SK-N-SH (cell line): ENCODE measurements at regions not wholly inside any gene's neighbourhood (a gene's known extent, or its start where the extent isn't known, plus 50 kb on each side); places are given as distances from the start of the nearest gene placed in this dataset.
"Not testable (repeated sequence)": the region's sequence is repeated elsewhere in the genome, so short reads cannot be mapped to it uniquely, and the experiment has no call there.

Experiments
- CTCF ChIA-PET: fragments of 300-600, 350-600 bp; formaldehyde crosslinking; extraction: SDS; loops from one replicate; lab custom pipeline; 2021; lab: Yijun Ruan, JAX
- POLR2A ChIA-PET: fragments of 350-600 bp; sonication (Branson Sonifier 250); formaldehyde crosslinking; extraction: SDS; loops from one replicate; lab custom pipeline; 2020; ENCODE audit warnings: antibody characterized with exemption, inconsistent platforms; lab: Yijun Ruan, JAX
- DNase-seq: peaks from one replicate; pipeline ENCODE4 v3.0.0; 2012
- H2AFZ ChIP-seq: fragments of 200-600 bp; sonication (generic); 2 replicates; pipeline ENCODE4 v1.8.1; 2016; ENCODE audit warnings: antibody characterized with exemption, mild to moderate bottlenecking, low read depth
- H3F3A ChIP-seq: fragments of 200-600 bp; sonication (generic); replicated peaks from 2 replicates; pipeline ENCODE3; 2016; ENCODE audit warnings: antibody characterized with exemption, mild to moderate bottlenecking; ENCODE audit not compliant: insufficient read depth
- H3K27ac ChIP-seq, 2 experiments: fragments of 200-500 bp in 1 of 2; fragments of 200-600 bp in 1 of 2; sonication (Bioruptor generic) in 1 of 2; sonication (generic), shearing (Covaris generic) in 1 of 2; 2 replicates each; pipeline versions ENCODE4 v1.5.1 to v1.6.1; 2014 to 2016; ENCODE audit warnings: low read depth in 2 of 2, inconsistent platforms in 1 of 2, low read length in 1 of 2, mild to moderate bottlenecking in 1 of 2, mixed read lengths in 1 of 2
- H3K27me3 ChIP-seq: fragments of 200-600 bp; sonication (generic), shearing (Covaris generic); 2 replicates; pipeline ENCODE4 v1.6.1; 2016; ENCODE audit warnings: mixed run types; ENCODE audit not compliant: insufficient read depth
- H3K36me3 ChIP-seq, 2 experiments: fragments of 200-500 bp in 1 of 2; fragments of 200-600 bp in 1 of 2; sonication (Bioruptor generic) in 1 of 2; sonication (generic) in 1 of 2; replicated peaks in 1 of 2; 2 replicates each; pipeline versions ENCODE3 to v1.5.1; 2014 to 2016; ENCODE audit warnings: low read length in 1 of 2, mild to moderate bottlenecking in 1 of 2; ENCODE audit not compliant: insufficient read depth in 2 of 2, control insufficient read depth in 1 of 2
- H3K4me1 ChIP-seq, 2 experiments: fragments of 200-500 bp in 1 of 2; fragments of 200-600 bp in 1 of 2; sonication (Bioruptor generic) in 1 of 2; sonication (generic), shearing (Covaris generic) in 1 of 2; 2 replicates each; pipeline versions ENCODE4 v1.5.1 to v1.6.1; 2014 to 2016; ENCODE audit warnings: low read depth in 1 of 2, low read length in 1 of 2, mixed run types in 1 of 2; ENCODE audit not compliant: insufficient read depth in 2 of 2, control insufficient read depth in 1 of 2
- H3K4me2 ChIP-seq: fragments of 200-600 bp; sonication (generic), shearing (Covaris generic); 2 replicates; pipeline ENCODE4 v1.6.1; 2017; ENCODE audit warnings: mixed run types
- H3K4me3 ChIP-seq, 2 experiments: fragments of 200-500 bp in 1 of 2; fragments of 200-600 bp in 1 of 2; sonication (Bioruptor generic) in 1 of 2; sonication (generic), shearing (Covaris generic) in 1 of 2; 2 replicates each; pipeline versions ENCODE4 v1.5.1 to v1.8.1; 2014 to 2016; ENCODE audit warnings: low read depth in 2 of 2, inconsistent platforms in 1 of 2, low read length in 1 of 2, mild to moderate bottlenecking in 1 of 2, mixed read lengths in 1 of 2, moderate library complexity in 1 of 2
- H3K79me2 ChIP-seq: fragments of 200-600 bp; sonication (generic); 2 replicates; pipeline ENCODE4 v1.8.1; 2017; ENCODE audit warnings: mild to moderate bottlenecking; ENCODE audit not compliant: insufficient read depth
- H3K9ac ChIP-seq: fragments of 200-600 bp; sonication (generic); 2 replicates; pipeline ENCODE4 v1.6.1; 2017; ENCODE audit warnings: mixed run types
- H3K9me2 ChIP-seq: fragments of 200-600 bp; sonication (generic); 2 replicates; pipeline ENCODE4 v1.6.1; 2017; ENCODE audit warnings: mixed run types
- H3K9me3 ChIP-seq: fragments of 200-600 bp; sonication (generic); 2 replicates; pipeline ENCODE4 v1.6.1; 2017; ENCODE audit warnings: mixed run types, mild to moderate bottlenecking, moderate library complexity
- H4K20me1 ChIP-seq: fragments of 200-600 bp; sonication (generic); 2 replicates; pipeline ENCODE4 v1.6.1; 2017; ENCODE audit warnings: mild to moderate bottlenecking, mixed run types; ENCODE audit not compliant: insufficient read depth
- CHD2 ChIP-seq: fragments of 150-350 bp; IDR thresholded peaks from 2 replicates; pipeline ENCODE4 v1.6.1; 2018; ENCODE audit warnings: low read length; ENCODE audit not compliant: partially characterized antibody
- CTCF ChIP-seq: fragments of 200-600 bp; sonication (generic); IDR thresholded peaks from 2 replicates; pipeline ENCODE4 v1.6.1; 2017; ENCODE audit warnings: antibody characterized with exemption, mild to moderate bottlenecking, moderate library complexity
- EP300 ChIP-seq, 2 experiments: IDR thresholded peaks; 2 replicates each; pipeline versions ENCODE4 v1.4.0 to v1.6.1; 2012; ENCODE audit warnings: borderline replicate concordance in 1 of 2, low read depth in 1 of 2, low read length in 1 of 2
- EZH2phosphoT487 ChIP-seq: fragments of 200-600 bp; sonication (generic); IDR thresholded peaks from 2 replicates; pipeline ENCODE4 v1.6.1; 2017; ENCODE audit warnings: low read depth, mixed run types, mild to moderate bottlenecking, antibody characterized with exemption, moderate library complexity, borderline replicate concordance
- FOSL2 ChIP-seq: IDR thresholded peaks from 2 replicates; pipeline ENCODE4 v1.4.0; 2012; ENCODE audit warnings: low read depth, mild to moderate bottlenecking, moderate library complexity, borderline replicate concordance
- JUND ChIP-seq: IDR thresholded peaks from 2 replicates; pipeline ENCODE4 v1.4.0; 2012
- MXI1 ChIP-seq: IDR thresholded peaks from 2 replicates; pipeline ENCODE4 v1.6.1; 2012; ENCODE audit warnings: mild to moderate bottlenecking, low read depth, low read length, improper control_type of control experiment
- NRF1 ChIP-seq: IDR thresholded peaks from 2 replicates; pipeline ENCODE4 v1.6.1; 2012; ENCODE audit warnings: low read depth, mild to moderate bottlenecking, low read length
- RAD21 ChIP-seq: IDR thresholded peaks from 2 replicates; pipeline ENCODE4 v1.6.1; 2012; ENCODE audit warnings: mild to moderate bottlenecking, low read length
- RCOR1 ChIP-seq: fragments of 150-350 bp; IDR thresholded peaks from 2 replicates; pipeline ENCODE4 v1.6.1; 2017; ENCODE audit warnings: antibody characterized with exemption, low read length
- RXRA ChIP-seq: IDR thresholded peaks from 2 replicates; pipeline ENCODE4 v1.4.0; 2012; ENCODE audit warnings: low read depth, mild to moderate bottlenecking, borderline replicate concordance
- SIN3A ChIP-seq: IDR thresholded peaks from 2 replicates; pipeline ENCODE4 v1.6.1; 2012; ENCODE audit warnings: low read depth, mild to moderate bottlenecking, low read length, moderate library complexity, borderline replicate concordance
- SMC3 ChIP-seq: IDR thresholded peaks from 2 replicates; pipeline ENCODE4 v1.6.1; 2012; ENCODE audit warnings: low read depth, low read length, improper control_type of control experiment
- TAF1 ChIP-seq: IDR thresholded peaks from 2 replicates; pipeline ENCODE4 v1.6.1; 2012; ENCODE audit warnings: low read depth, mild to moderate bottlenecking, low read length, moderate library complexity, borderline replicate concordance
- TCF12 ChIP-seq: IDR thresholded peaks from 2 replicates; pipeline ENCODE4 v1.4.0; 2012
- USF2 ChIP-seq: fragments of 150-350 bp; IDR thresholded peaks from 2 replicates; pipeline ENCODE4 v1.6.1; 2017; ENCODE audit warnings: antibody characterized with exemption, low read length, low read depth, borderline replicate concordance
- YY1 ChIP-seq: IDR thresholded peaks from 2 replicates; pipeline ENCODE4 v1.4.0; 2012; ENCODE audit warnings: low read depth, mild to moderate bottlenecking
- WGBS: methylation state at CpG from one replicate; pipeline ENCODE4 v1.1.6; 2017; ENCODE audit warnings: low lambda C conversion rate; 5-methylcytosine and 5-hydroxymethylcytosine counted together
- TF ChIP-seq, protein P1 (sequence below): IDR thresholded peaks from 2 replicates; pipeline ENCODE4 v1.4.0; 2012; ENCODE audit warnings: low read depth, borderline replicate concordance
- TF ChIP-seq, protein P2 (sequence below): IDR thresholded peaks from 2 replicates; pipeline ENCODE4 v1.4.0; 2012; ENCODE audit warnings: low read depth
- TF ChIP-seq, protein P3 (sequence below): IDR thresholded peaks from 2 replicates; pipeline ENCODE4; 2012

DNA sequence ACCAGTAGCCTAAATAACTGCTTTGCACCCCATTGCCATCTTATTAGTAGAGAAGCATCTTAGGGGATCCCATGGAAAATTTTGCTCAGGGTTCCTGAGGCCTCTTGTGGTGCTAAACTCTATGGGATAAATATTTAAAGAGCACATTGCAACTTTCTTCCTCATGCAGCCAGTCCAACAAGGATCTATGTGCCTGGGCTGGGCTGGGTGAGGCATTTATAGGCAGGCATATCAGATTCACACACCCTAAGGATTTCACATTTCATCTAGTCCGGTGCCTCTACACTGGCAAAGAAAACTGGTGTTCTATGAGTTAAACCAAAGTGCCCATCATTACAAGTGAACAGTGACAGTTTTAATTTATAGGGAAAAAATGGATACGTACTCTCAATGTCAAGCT lies 512.3 kb downstream of the EDEM1 start (continued):
- TF ChIP-seq CTCF (no peak), SMC3 (no peak), EZH2phosphoT487 (no peak), SIN3A (no peak)
- TF ChIP-seq, protein P1, sequence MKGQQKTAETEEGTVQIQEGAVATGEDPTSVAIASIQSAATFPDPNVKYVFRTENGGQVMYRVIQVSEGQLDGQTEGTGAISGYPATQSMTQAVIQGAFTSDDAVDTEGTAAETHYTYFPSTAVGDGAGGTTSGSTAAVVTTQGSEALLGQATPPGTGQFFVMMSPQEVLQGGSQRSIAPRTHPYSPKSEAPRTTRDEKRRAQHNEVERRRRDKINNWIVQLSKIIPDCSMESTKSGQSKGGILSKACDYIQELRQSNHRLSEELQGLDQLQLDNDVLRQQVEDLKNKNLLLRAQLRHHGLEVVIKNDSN = no peak

DNA sequence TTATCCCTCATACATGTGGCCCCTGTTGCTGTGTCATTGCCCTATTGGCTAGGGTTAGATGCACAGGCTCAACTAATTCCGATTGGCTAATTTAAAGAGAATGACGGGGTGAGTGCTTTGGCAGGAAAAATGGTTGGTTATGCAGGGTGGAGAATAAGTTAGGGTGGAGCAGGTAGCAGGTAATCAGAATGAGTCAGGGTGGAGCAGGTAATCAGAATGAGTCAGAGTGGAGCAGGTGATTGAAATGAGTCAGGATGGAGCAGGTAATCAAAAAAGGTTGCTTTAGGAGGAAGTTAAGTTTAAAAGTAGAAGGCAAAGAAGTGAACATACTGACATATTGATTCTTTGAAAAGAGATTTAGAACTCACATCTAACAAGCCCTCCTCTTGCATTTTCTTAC lies 513.5 kb downstream of the EDEM1 start:
- CTCF ChIA-PET, H3K27ac ChIP-seq, H2AFZ ChIP-seq, H3K4me2 ChIP-seq, DNase-seq, H3K9me3 ChIP-seq, H3K79me2 ChIP-seq, H3K36me3 ChIP-seq, H3K9ac ChIP-seq, H4K20me1 ChIP-seq, POLR2A ChIA-PET, H3K27me3 ChIP-seq, H3K9me2 ChIP-seq, H3K4me3 ChIP-seq, H3K4me1 ChIP-seq, H3F3A ChIP-seq: not testable (repeated sequence)
- WGBS = 0% methylated on average over 2 of the region's 2 CpGs

- H3K27me3 ChIP-seq = no peaks in the 10 kb centered on the region
- H3K36me3 ChIP-seq = no peaks in the 10 kb centered on the region
- no peak overlapping the region for H3K9ac ChIP-seq
- no peak overlapping the region for H3K4me2 ChIP-seq
- H3K4me3 ChIP-seq = no peak overlapping the region
- TF ChIP-seq EZH2phosphoT487 (no peak), MXI1 (no peak), RXRA (no peak), FOSL2 (no peak), USF2 (no peak), TAF1 (no peak), RAD21 (no peak), TCF12 (no peak), CHD2 (no peak), NRF1 (no peak), EP300 (IDR thresholded peaks at IDR 0.05; ENCODE audit: borderline replicate concordance in 1 of 2, low read depth in 1 of 2, low read length in 1 of 2) (no peak), RCOR1 (no peak), JUND (no peak), YY1 (no peak)
- TF ChIP-seq, protein P1 = no peak
- TF ChIP-seq, protein P2, sequence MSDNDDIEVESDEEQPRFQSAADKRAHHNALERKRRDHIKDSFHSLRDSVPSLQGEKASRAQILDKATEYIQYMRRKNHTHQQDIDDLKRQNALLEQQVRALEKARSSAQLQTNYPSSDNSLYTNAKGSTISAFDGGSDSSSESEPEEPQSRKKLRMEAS = no peak
- TF ChIP-seq, protein P3, sequence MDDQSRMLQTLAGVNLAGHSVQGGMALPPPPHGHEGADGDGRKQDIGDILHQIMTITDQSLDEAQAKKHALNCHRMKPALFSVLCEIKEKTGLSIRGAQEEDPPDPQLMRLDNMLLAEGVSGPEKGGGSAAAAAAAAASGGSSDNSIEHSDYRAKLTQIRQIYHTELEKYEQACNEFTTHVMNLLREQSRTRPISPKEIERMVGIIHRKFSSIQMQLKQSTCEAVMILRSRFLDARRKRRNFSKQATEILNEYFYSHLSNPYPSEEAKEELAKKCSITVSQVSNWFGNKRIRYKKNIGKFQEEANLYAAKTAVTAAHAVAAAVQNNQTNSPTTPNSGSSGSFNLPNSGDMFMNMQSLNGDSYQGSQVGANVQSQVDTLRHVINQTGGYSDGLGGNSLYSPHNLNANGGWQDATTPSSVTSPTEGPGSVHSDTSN = no peak
- H3K79me2 ChIP-seq = no peaks in the 10 kb centered on the region
- POLR2A ChIA-PET = no interaction called here
- CTCF ChIA-PET = no interaction called here
- no peak overlapping the region for H3K27ac ChIP-seq
- no peaks in the 10 kb centered on the region for H4K20me1 ChIP-seq
- no peak for DNase-seq
- H3K4me1 ChIP-seq = no peaks in the 10 kb centered on the region
- H3F3A ChIP-seq = no peaks in the 10 kb centered on the region
- H3K9me3 ChIP-seq = no peaks in the 10 kb centered on the region
- 0% methylated on average over 2 of the region's 2 CpGs for WGBS
- no peaks in the 10 kb centered on the region for H3K9me2 ChIP-seq
- no peak overlapping the region for H2AFZ ChIP-seq
Observed at GRCh38 chr3:5707794-5708193, 520.3 kb downstream of the EDEM1 start.
